HepG2 (cell line): ENCODE measurements at regions not wholly inside any gene's neighbourhood (a gene's known extent, or its start where the extent isn't known, plus 50 kb on each side); places are given as distances from the start of the nearest gene placed in this dataset.

Source experiments
- CTCF ChIP-seq: sonication (generic); formaldehyde crosslinking; IDR thresholded peaks from 2 replicates; pipeline ENCODE4 v1.5.0; 2020; ENCODE audit warnings: mild to moderate bottlenecking, missing genetic modification reagents, moderate library complexity
- FOXP1 ChIP-seq, 2 experiments: fragments of 450-650 bp in 1 of 2; IDR thresholded peaks; 2 replicates each; pipeline ENCODE4 v1.6.1; 2017 to 2018; ENCODE audit warnings: antibody characterized with exemption in 1 of 2
- NFIB ChIP-seq: sonication (generic); formaldehyde crosslinking; IDR thresholded peaks from 2 replicates; pipeline ENCODE4 v1.9.0; 2021; ENCODE audit warnings: missing genetic modification reagents, mild to moderate bottlenecking, borderline replicate concordance
- NFRKB ChIP-seq: fragments of 450-650 bp; IDR thresholded peaks from 2 replicates; pipeline ENCODE4 v1.6.1; 2017
- PBX3 ChIP-seq: sonication (generic); formaldehyde crosslinking; IDR thresholded peaks from 2 replicates; pipeline ENCODE4 v1.8.1; 2023; ENCODE audit warnings: missing genetic modification reagents, inconsistent platforms, borderline replicate concordance
- SMC3 ChIP-seq: IDR thresholded peaks from 2 replicates; pipeline ENCODE4 v1.6.1; 2011; ENCODE audit warnings: low read length, improper control_type of control experiment
- ZSCAN25 ChIP-seq: sonication (generic); formaldehyde crosslinking; IDR thresholded peaks from 2 replicates; pipeline ENCODE4 v1.8.0; 2022; ENCODE audit warnings: mild to moderate bottlenecking, missing genetic modification reagents
- ZSCAN29 ChIP-seq: sonication (generic); formaldehyde crosslinking; conservative IDR thresholded peaks from 2 replicates; pipeline ENCODE4 v1.4.0; 2020; ENCODE audit warnings: mild to moderate bottlenecking, missing genetic modification reagents
- TF ChIP-seq, protein P1 (sequence below): sonication (generic); formaldehyde crosslinking; conservative IDR thresholded peaks from 2 replicates; pipeline ENCODE4 v1.4.0; 2020; ENCODE audit warnings: missing genetic modification reagents
- TF ChIP-seq, protein P2 (sequence below): sonication (generic); formaldehyde crosslinking; IDR thresholded peaks from 2 replicates; pipeline ENCODE4 v1.8.1; 2023; ENCODE audit warnings: mild to moderate bottlenecking, missing genetic modification reagents, borderline replicate concordance
- TF ChIP-seq, protein P3 (sequence below): IDR thresholded peaks from 2 replicates; pipeline ENCODE4 v1.4.0; 2020; ENCODE audit warnings: mild to moderate bottlenecking, missing genetic modification reagents

- TF ChIP-seq PBX3 = no peak
- no peak for TF ChIP-seq ZSCAN29 (CRISPR knock-in tag)
- no peak for TF ChIP-seq CTCF
- TF ChIP-seq, protein P1, sequence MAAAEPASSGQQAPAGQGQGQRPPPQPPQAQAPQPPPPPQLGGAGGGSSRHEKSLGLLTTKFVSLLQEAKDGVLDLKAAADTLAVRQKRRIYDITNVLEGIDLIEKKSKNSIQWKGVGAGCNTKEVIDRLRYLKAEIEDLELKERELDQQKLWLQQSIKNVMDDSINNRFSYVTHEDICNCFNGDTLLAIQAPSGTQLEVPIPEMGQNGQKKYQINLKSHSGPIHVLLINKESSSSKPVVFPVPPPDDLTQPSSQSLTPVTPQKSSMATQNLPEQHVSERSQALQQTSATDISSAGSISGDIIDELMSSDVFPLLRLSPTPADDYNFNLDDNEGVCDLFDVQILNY (CRISPR knock-in tag) = no peak
- no peak for TF ChIP-seq NFIB (CRISPR knock-in tag)
- TF ChIP-seq ZSCAN25 (CRISPR knock-in tag) = no peak
- no peak for TF ChIP-seq NFRKB
- no peak for TF ChIP-seq FOXP1 (IDR thresholded peaks at IDR 0.05)
- TF ChIP-seq FOXP1 (CRISPR knock-in tag; IDR thresholded peaks at IDR 0.05) = no peak
- TF ChIP-seq, protein P2, sequence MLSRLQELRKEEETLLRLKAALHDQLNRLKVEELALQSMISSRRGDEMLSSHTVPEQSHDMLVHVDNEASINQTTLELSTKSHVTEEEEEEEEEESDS (CRISPR knock-in tag) = no peak
- TF ChIP-seq, protein P3, sequence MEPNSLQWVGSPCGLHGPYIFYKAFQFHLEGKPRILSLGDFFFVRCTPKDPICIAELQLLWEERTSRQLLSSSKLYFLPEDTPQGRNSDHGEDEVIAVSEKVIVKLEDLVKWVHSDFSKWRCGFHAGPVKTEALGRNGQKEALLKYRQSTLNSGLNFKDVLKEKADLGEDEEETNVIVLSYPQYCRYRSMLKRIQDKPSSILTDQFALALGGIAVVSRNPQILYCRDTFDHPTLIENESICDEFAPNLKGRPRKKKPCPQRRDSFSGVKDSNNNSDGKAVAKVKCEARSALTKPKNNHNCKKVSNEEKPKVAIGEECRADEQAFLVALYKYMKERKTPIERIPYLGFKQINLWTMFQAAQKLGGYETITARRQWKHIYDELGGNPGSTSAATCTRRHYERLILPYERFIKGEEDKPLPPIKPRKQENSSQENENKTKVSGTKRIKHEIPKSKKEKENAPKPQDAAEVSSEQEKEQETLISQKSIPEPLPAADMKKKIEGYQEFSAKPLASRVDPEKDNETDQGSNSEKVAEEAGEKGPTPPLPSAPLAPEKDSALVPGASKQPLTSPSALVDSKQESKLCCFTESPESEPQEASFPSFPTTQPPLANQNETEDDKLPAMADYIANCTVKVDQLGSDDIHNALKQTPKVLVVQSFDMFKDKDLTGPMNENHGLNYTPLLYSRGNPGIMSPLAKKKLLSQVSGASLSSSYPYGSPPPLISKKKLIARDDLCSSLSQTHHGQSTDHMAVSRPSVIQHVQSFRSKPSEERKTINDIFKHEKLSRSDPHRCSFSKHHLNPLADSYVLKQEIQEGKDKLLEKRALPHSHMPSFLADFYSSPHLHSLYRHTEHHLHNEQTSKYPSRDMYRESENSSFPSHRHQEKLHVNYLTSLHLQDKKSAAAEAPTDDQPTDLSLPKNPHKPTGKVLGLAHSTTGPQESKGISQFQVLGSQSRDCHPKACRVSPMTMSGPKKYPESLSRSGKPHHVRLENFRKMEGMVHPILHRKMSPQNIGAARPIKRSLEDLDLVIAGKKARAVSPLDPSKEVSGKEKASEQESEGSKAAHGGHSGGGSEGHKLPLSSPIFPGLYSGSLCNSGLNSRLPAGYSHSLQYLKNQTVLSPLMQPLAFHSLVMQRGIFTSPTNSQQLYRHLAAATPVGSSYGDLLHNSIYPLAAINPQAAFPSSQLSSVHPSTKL (CRISPR knock-in tag) = no peak
- TF ChIP-seq SMC3 = no peak
These were observed 50.9 kb upstream of the PDE1A start for GRCh38 chr2:182477774-182478173.
